ENCODE measurements at regions not wholly inside any gene's neighbourhood (a gene's known extent, or its start where the extent isn't known, plus 50 kb on each side); places are given as distances from the start of the nearest gene placed in this dataset.

GRCh38 chr5:155947394-155948062 is 379.4 kb upstream of the SGCD start:
- TF ChIP-seq CTCF (IDR thresholded peaks at IDR 0.05; ENCODE audit: low read depth, low read length) = no peak
- DNase-seq (ENCODE audit: extremely low read depth, low read depth) = peak; percentile 3

- TF ChIP-seq CTCF (IDR thresholded peaks at IDR 0.05; ENCODE audit: low read depth, low read length) = no peak
These were observed 378.4 kb upstream of the SGCD start for GRCh38 chr5:155948576-155948975.

GRCh38 chr5:155952486-155953089 is 374.4 kb upstream of the SGCD start:
- no peak for DNase-seq (ENCODE audit: extremely low read depth, low read depth)
- TF ChIP-seq CTCF (IDR thresholded peaks at IDR 0.05; ENCODE audit: low read depth, low read length) = no peak

More at GRCh38 chr5:155948576-155948975, 378.4 kb upstream of the SGCD start:
- DNase-seq (ENCODE audit: extremely low read depth, low read depth) = no peak

DNA sequence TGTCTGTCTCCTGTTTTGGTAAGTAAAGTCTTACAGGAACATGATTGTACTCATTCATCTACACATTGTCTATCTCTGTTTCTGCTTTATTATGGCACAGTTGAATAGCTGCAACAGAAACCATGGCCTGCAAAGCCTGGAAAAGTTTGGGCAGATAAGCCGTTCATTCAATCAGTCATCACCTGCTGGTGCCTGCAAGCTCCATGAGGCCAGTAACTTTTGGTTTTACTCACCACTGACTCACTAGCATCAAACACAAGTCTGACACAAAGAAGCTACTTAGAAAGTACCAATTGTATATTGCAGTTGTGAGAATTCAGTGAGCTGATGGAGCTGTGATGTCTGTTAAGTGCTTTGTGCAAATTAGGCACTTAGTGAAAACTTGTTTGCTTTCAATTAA is 373.6 kb upstream of the SGCD start:
- TF ChIP-seq CTCF (IDR thresholded peaks at IDR 0.05; ENCODE audit: low read depth, low read length) = no peak
- DNase-seq (ENCODE audit: extremely low read depth, low read depth) = no peak

GRCh38 chr5:155954701-155955445 is 372.1 kb upstream of the SGCD start:
- TF ChIP-seq CTCF (IDR thresholded peaks at IDR 0.05; ENCODE audit: low read depth, low read length) = no peak
- DNase-seq (ENCODE audit: extremely low read depth, low read depth) = peak; percentile 16

DNA sequence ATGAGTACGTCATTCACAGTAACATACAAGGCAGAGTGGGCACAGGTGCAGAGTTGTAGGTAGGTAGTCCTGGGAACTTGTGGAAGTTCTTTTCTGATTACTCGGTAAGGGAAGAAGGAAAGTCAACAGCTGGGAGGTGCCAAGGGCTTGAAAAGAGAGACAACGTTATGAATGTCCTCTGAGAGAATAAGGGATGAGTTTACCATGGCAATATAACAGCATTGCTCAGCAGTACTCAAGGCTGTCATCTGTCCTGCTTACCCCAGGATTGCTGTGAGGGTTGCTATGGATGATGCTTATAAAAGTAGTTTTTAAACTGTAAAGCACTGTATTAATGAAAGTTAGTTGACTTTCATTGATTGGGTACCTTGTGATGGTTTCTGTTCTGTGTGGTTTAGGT is 369.1 kb upstream of the SGCD start:
- TF ChIP-seq CTCF (IDR thresholded peaks at IDR 0.05; ENCODE audit: low read depth, low read length) = no peak

GRCh38 chr5:155959082-155959481 is 367.9 kb upstream of the SGCD start:
- DNase-seq (ENCODE audit: extremely low read depth, low read depth) = no peak
- TF ChIP-seq CTCF (IDR thresholded peaks at IDR 0.05; ENCODE audit: low read depth, low read length) = no peak

More for the DNA sequence above, 369.1 kb upstream of the SGCD start:
- no peak for DNase-seq (ENCODE audit: extremely low read depth, low read depth)

Data from AG09319 (cell line).